GM19372 (cell line): ENCODE measurements at regions not wholly inside any gene's neighbourhood (a gene's known extent, or its start where the extent isn't known, plus 50 kb on each side); places are given as distances from the start of the nearest gene placed in this dataset.
"Not testable (repeated sequence)": the region's sequence is repeated elsewhere in the genome, so short reads cannot be mapped to it uniquely, and the experiment has no call there.

ENCODE experiments used
- ATAC-seq: cut with Tn5 transposase; IDR thresholded peaks from one replicate; pipeline ENCODE4 v1.9.1; 2021; ENCODE audit warnings: mild to moderate bottlenecking, low read depth, moderate library complexity; ENCODE audit not compliant: unreplicated experiment

GRCh38 chr16:6693418-6693817 is 639.2 kb upstream of the RBFOX1 start:
- ATAC-seq: not testable (repeated sequence)

DNA sequence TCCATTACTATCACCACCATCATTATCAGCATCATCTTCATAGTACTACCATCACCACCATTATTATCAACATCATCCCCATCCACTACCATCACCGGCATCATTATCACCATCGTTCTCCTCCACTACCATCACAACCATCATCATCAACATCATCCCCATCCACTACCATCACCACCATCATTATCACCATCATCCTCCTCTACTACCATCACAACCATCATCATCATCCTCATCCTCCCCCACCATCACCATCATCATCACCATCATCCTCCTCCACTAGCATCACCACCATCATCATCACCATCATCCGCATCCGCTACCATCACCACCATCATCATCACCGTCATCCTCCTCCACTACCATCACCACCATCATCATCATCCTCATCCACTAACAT is 639.8 kb upstream of the RBFOX1 start:
- ATAC-seq: no peak

DNA sequence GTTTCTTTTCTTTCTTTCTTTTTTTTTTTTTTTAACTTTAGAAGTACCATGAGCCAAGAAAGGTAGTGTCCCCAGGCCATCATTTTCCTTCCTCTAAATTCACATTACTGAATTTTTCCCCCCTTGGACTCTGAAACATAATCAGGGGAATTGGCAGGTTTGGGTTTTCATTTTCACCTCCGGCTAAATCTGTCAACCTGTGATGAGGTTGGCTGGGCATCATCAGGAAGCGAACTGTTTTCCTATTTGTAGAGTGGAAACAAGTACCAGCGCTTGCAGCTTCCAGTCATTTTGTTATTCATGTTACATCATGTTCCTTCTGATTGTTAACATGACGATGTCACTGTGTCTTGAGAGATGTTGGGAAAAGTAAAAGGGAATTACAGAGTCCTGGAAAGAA is 641.9 kb upstream of the RBFOX1 start:
- no peak for ATAC-seq

- ATAC-seq: no peak
Observed at GRCh38 chr16:6689643-6690042, 643.0 kb upstream of the RBFOX1 start.

GRCh38 chr16:6687593-6687992 is 645.1 kb upstream of the RBFOX1 start:
- ATAC-seq: no peak

GRCh38 chr16:6684076-6684673 is 648.5 kb upstream of the RBFOX1 start:
- no peak for ATAC-seq

- ATAC-seq: no peak
Observed at GRCh38 chr16:6682142-6682811, 650.4 kb upstream of the RBFOX1 start.

DNA sequence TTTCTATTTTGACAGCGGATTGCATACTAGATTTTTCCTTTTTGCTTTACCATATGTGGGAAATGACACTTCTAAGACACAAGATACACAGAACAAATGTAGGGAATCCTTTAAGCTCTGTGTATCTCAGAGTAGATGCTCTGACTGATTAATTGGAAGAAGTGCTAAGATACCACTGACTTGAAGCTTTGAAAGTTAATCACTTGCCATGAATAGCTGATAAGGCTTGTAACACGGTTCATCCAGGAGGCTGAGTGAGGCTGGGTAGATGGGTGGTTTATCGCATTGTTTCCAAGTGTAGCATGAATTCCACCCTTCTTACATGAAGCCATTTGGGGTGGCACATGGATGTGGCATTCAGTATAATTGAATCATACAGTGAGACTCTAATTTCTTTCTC is 654.1 kb upstream of the RBFOX1 start:
- ATAC-seq: no peak

DNA sequence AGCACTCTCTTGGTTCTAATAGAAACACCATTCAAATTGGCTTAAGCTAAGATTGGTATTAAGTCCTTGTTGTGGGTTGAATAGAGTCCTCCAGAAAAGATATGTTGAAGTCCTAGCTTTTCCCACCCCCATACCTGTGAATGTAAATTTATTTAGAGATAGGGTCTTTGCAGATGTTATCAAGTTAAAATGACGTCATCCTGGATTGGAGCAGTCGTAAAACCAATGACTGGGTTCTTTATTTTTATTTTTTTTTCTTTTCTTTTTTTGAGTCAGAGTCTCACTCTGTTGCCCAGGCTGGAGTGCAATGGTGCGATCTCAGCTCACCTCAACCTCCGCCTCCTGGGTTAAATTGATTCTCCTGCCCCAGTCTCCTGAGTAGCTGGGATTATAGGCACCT is 658.6 kb upstream of the RBFOX1 start:
- ATAC-seq: no peak

GRCh38 chr16:6672507-6672906 is 660.1 kb upstream of the RBFOX1 start:
- ATAC-seq: no peak

DNA sequence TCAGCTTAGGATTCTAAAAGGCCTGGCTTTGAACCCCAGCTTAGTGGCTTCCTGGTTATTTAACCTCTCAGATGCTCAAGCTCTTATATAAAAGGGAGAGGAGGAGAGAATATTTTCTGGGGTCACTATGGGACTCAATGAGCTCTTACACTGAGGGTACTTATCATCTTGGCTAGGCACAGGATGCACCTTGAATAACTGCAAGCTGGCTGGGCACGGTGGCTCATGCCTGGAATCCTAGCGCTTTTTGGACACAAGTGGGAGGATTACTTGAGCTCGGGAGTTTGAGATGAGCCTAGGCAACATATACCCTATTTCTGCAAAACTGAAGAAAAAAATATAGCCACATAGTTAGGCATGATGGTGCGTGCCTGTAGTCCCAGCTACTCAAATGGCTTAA is 665.3 kb upstream of the RBFOX1 start:
- no peak for ATAC-seq

DNA sequence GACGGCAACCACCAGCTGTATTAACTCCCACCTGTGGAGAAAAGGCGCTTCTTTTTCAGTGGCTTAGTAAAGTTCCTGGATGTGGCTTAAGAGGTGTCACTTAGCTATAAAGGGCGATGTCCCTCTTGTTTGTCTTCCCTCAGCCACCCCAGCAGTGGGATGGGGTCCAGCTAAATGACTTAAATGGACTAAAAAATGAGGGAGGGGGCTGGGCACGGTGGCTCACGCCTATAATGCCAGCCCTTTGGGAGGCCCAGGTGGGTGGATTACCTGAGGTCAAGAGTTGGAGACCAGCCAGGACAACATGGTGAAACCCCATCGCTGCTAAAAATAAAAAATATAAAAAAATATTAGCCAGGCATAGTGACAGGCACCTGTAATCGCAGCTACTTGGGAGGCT is 667.5 kb upstream of the RBFOX1 start:
- ATAC-seq: no peak

GRCh38 chr16:6663668-6664067 is 669.0 kb upstream of the RBFOX1 start:
- ATAC-seq: no peak

DNA sequence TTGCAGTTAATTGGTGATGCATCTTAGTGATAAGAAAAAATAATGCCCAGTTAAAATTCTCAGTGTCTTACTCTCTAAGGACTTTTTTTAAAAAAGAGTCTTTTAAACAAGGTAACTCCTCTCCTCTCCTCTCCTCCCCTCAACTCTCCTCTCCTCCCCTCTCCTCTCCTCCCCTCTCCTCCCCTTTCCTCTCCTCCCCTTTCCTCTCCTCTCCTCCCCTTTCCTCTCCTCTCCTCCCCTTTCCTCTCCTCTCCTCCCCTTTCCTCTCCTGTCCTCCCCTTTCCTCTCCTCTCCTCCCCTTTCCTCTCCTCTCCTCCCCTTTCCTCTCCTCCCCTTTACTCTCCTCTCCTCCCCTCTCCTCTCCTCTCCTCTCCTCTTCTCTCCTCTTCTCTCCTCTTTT is 675.9 kb upstream of the RBFOX1 start:
- no peak for ATAC-seq

DNA sequence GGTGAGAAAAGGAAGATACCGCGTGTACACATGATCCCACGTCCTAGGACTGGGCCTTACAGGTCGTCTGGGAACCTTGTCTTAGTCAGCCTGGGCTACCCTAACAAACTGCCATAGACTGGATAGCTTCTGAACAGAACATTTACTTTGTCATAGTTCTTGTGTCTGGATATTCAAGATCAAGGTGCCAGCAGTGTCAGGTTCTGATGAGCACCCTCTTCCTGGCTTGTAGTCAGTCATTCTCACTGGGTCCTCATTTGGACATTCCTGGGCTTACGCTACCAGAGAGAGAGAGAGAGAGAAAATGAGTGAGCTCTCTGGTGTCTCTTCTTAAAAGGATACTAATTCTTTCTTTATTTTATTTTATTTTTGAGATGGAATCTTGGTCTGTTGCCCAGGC is 685.8 kb upstream of the RBFOX1 start:
- ATAC-seq: no peak

DNA sequence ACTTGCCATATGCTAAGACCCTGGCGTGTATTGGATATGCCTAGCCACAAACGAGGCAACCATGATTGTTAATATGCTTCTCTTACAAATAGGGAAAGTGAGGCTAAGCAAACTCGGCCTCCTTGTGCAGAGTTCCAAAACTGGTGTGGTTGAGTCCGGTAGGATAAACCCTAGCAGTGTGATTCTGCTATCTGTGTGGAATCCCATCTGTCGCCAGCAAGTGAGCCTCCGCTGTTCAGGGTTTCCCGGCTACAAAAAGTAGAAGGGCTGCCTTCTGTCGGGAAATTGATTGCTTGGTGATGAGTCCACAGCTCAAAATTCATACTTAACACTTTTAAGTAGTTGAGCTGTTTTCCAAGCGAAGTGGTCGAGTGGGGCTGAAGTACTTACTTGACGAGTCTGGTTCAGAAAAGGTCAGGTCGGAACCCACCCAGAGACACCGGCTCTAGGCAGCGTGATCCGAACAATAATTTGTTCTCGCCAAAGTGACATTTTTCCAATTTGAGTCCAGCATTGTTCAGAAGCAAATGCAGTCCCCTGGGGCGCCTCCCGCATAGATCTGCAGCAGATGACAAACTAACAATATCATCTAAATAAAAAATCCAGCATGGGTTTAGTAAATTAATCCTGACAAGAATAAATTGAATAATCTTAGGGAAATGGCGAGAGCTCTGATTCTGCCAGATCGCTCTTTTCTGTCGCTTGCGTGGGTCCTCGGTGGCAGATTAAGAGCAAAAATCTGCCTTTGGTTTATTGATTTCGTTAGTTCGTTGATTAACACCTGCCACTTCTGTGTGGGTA is 686.7 kb upstream of the RBFOX1 start:
- ATAC-seq: no peak

GRCh38 chr16:6644916-6645315 is 687.7 kb upstream of the RBFOX1 start:
- no peak for ATAC-seq

DNA sequence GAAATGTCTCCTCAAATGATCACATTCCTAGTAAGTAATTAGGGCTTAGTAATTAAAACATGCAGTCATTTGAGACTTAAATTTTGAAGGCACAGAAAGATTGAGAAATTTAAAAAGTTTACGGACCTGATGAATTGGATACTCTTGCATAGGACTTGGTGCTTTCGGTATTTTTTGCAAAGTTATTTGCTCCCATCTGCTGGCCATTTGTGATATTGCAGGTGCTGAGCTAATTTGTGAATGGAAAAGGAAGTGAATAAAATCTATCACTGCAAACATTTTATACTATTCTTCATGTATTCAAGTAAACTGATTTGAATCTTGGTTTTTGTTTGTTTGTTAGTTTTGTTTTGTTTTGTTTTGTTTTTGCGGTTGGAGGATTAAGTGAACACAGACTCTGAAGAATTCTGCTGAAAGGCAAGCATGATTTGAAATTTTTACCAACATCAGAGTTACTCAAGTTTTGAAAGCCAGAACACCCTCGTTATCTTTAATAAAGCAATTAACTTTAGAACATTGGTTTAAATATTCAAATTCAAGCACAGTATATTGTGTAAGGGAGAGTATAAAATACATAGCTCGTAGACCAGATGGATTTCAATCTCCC is 689.5 kb upstream of the RBFOX1 start:
- no peak for ATAC-seq

- no peak for ATAC-seq
Observed at GRCh38 chr16:6642271-6642670, 690.4 kb upstream of the RBFOX1 start.

DNA sequence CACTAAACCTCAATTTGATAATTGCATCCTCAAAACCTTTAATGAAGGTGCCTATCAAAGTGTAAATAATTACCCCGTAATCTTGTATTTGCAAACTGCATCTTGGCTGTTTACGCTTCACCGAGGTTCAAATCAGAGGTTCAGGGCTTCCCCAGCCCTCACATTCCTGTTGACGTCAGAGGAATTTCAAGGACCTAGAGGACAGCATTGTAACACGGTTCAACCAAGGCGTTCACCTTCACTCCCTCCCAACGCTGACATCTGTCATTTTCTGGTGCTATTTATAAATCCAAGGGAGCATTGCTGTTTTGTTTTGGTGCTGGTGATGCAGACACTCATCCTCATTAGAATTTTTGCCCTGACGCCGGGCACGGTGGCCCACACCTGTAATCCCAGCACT is 691.6 kb upstream of the RBFOX1 start:
- no peak for ATAC-seq

DNA sequence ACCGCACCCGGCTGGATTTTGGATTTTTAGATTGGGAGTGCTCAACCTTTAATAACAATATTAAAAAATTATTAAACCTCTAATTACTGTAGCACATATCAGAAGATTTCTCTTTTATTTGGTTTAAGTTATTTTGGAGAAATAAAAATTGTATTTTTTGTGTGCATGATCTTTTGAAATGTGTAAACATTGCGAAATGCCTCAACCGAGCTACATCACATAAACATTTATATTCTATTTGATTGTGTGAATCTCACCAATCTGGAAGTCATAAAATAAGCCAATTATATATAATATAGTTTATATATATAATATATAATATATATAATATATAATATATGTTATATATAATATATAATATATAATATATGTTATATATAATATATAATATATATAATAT is 696.2 kb upstream of the RBFOX1 start:
- ATAC-seq: no peak
